Cerebellar nuclear complex (tissue), 1 donor: ENCODE measurements at regions not wholly inside any gene's neighbourhood (a gene's known extent, or its start where the extent isn't known, plus 50 kb on each side); places are given as distances from the start of the nearest gene placed in this dataset.

ENCODE experiments used
- DNase-seq, 2 experiments: peaks; one replicate each; lab custom pipeline; 2025; lab: John Stamatoyannopoulos, UW

- DNase-seq = peak in 1 of 2 experiments; percentile 70
These were observed 456.2 kb downstream of the BCL11A start for GRCh38 chr2:60097298-60097697.

GRCh38 chr2:60096556-60096955 lies 456.9 kb downstream of the BCL11A start:
- no peak for DNase-seq

GRCh38 chr2:60095903-60096302 lies 457.6 kb downstream of the BCL11A start:
- DNase-seq = no peak

- no peak for DNase-seq
These were observed 458.1 kb downstream of the BCL11A start for GRCh38 chr2:60095202-60095815.

- no peak for DNase-seq
These were observed 459.0 kb downstream of the BCL11A start for GRCh38 chr2:60094450-60094929.

- no peak for DNase-seq
These were observed 460.7 kb downstream of the BCL11A start for GRCh38 chr2:60092781-60093180.

GRCh38 chr2:60091894-60092293 lies 461.6 kb downstream of the BCL11A start:
- no peak for DNase-seq

GRCh38 chr2:60091266-60091665 lies 462.2 kb downstream of the BCL11A start:
- no peak for DNase-seq

- DNase-seq = no peak
These were observed 473.9 kb downstream of the BCL11A start for GRCh38 chr2:60079562-60079961.

GRCh38 chr2:60075048-60075447 lies 478.4 kb downstream of the BCL11A start:
- no peak for DNase-seq

GRCh38 chr2:60073201-60073600 lies 480.3 kb downstream of the BCL11A start:
- no peak for DNase-seq

GRCh38 chr2:60072609-60073008 lies 480.8 kb downstream of the BCL11A start:
- no peak for DNase-seq

- no peak for DNase-seq
These were observed 482.0 kb downstream of the BCL11A start for GRCh38 chr2:60071490-60071831.

- DNase-seq = no peak
These were observed 482.5 kb downstream of the BCL11A start for GRCh38 chr2:60070736-60071489.

GRCh38 chr2:60070196-60070595 lies 483.3 kb downstream of the BCL11A start:
- DNase-seq = no peak

- DNase-seq = no peak
These were observed 484.7 kb downstream of the BCL11A start for GRCh38 chr2:60068755-60069154.

GRCh38 chr2:60067006-60067405 lies 486.4 kb downstream of the BCL11A start:
- DNase-seq = no peak

GRCh38 chr2:60066096-60066839 lies 487.2 kb downstream of the BCL11A start:
- DNase-seq = no peak

- no peak for DNase-seq
These were observed 488.6 kb downstream of the BCL11A start for GRCh38 chr2:60064687-60065389.

- no peak for DNase-seq
These were observed 494.7 kb downstream of the BCL11A start for GRCh38 chr2:60058781-60059180.

- DNase-seq = no peak
These were observed 498.7 kb downstream of the BCL11A start for GRCh38 chr2:60054571-60055340.

- no peak for DNase-seq
These were observed 499.7 kb downstream of the BCL11A start for GRCh38 chr2:60053791-60054190.
